ENCODE measurements at regions not wholly inside any gene's neighbourhood (a gene's known extent, or its start where the extent isn't known, plus 50 kb on each side); places are given as distances from the start of the nearest gene placed in this dataset.

DNA sequence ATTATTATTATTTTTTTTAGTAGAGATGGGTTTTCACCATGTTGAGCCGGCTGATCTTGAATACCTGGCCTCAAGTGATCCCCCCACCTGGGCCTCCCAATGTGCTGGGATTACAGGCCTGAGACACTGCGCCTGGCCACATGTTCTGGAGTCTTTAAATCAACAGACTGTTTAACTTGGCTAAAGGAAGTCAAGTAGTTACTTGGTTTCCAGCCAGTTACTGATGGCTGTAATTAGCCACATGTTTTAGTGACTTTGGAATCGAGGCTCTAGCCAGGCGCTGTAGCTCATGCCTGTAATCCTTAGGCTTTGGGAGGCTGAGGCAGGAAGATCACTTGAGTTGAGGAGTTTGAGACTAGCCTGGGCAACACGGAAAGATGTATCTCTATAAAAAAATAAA, 699.2 kb upstream of the RBFOX1 start:
- H3K4me1 ChIP-seq (ENCODE audit: insufficient read depth, low read length) = no peaks in the 10 kb centered on the region
- no peaks in the 10 kb centered on the region for H3K27me3 ChIP-seq (ENCODE audit: control insufficient read depth in 1 of 2, insufficient read depth in 2 of 2, low read length in 2 of 2)
- H3K36me3 ChIP-seq (replicated peaks in 1 of 2; ENCODE audit: control insufficient read depth in 1 of 2, insufficient read depth in 2 of 2, low read length in 2 of 2) = no peaks in the 10 kb centered on the region
- H4K20me1 ChIP-seq (ENCODE audit: insufficient read depth, low read length) = no peaks in the 10 kb centered on the region
- in situ Hi-C loops (cut with HindIII; ENCODE audit: extremely low pct_ligation_motif_present, low pct_unique_long_range_greater_than_20kb) (loop anchor here (25.0 kb wide), 1 partner anchor 1121 kb away; no protein-coding TSS in a partner anchor), intact Hi-C loops (cut with micrococcal nuclease; ENCODE audit: unreplicated experiment) (no loop called here)
- BruUV-seq (replicated peaks) = no TSS peak
- no peak overlapping the region for H3K4me3 ChIP-seq (replicated peaks in 1 of 3; ENCODE audit: insufficient read depth in 1 of 3, low read depth in 2 of 3, low read length in 3 of 3)
- H3K9ac ChIP-seq (ENCODE audit: insufficient read depth, low read depth, low read length) = no peak overlapping the region
- no peaks in the 10 kb centered on the region for H3K9me3 ChIP-seq (ENCODE audit: low read length)
- POLR2A ChIA-PET = no interaction called here
- TF ChIP-seq ATF7-NPFF (CRISPR knock-in tag; IDR thresholded peaks at IDR 0.05; ENCODE audit: low read depth) = no peak
- no peak for TF ChIP-seq ZNF44 (CRISPR knock-in tag; IDR thresholded peaks at IDR 0.05)
- no peak for TF ChIP-seq CHD2 (IDR thresholded peaks at IDR 0.05; ENCODE audit: low read depth, low read length)
- no peak for TF ChIP-seq MYC (CRISPR knock-in tag; IDR thresholded peaks at IDR 0.05; ENCODE audit: borderline replicate concordance)
- TF ChIP-seq HNRNPH1 (optimal IDR thresholded peaks at IDR 0.05; ENCODE audit: low read depth, low read length) = no peak
- TF ChIP-seq ZNF446 (CRISPR knock-in tag; IDR thresholded peaks at IDR 0.05) = no peak
- no peak for TF ChIP-seq JARID2 (CRISPR knock-in tag; IDR thresholded peaks at IDR 0.05; ENCODE audit: insufficient replicate concordance)
- no peak for TF ChIP-seq FLYWCH1 (CRISPR knock-in tag; IDR thresholded peaks at IDR 0.05)
- TF ChIP-seq ZNF225 (CRISPR knock-in tag; IDR thresholded peaks at IDR 0.05) = no peak
- H3K27ac ChIP-seq (ENCODE audit: extremely low read length, insufficient read depth, low read length) = no peak overlapping the region
- ATAC-seq (no peak), DNase-seq (ENCODE audit: low spot score) (no peak), FAIRE-seq (no peak)
- H3K79me2 ChIP-seq (ENCODE audit: insufficient read depth, low read length) = no peaks in the 10 kb centered on the region
- WGBS (ENCODE audit: low lambda C conversion rate) = 31% methylated on average over 5 of the region's 5 CpGs
- CTCF ChIA-PET (ENCODE audit: low intra/inter-chr PET ratio, low total read pairs) = no interaction called here
- H2AFZ ChIP-seq (ENCODE audit: low read length) = no peak overlapping the region
- no peak overlapping the region for H3K4me2 ChIP-seq (ENCODE audit: low read depth, low read length)

DNA sequence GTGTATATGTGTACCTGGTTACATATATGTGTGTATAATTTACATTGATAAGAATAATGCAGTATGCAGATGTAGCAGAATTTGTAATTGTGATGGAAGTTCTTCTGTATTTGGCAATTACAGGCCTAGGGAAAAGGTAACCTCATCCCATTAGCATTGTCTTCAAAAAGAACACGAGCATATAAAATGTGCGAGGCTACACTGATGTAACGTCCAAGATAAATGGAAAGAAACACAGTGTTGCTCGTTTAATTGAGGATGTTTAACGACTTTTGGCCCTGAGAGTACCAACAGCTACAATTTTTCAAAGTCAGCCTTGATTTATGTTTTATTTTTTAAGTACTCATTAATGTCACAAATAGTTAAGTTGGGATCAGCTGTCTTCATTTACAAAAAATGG, 703.5 kb upstream of the RBFOX1 start:
- no peaks in the 10 kb centered on the region for H3K9me3 ChIP-seq (ENCODE audit: low read length)
- TF ChIP-seq, protein P1, sequence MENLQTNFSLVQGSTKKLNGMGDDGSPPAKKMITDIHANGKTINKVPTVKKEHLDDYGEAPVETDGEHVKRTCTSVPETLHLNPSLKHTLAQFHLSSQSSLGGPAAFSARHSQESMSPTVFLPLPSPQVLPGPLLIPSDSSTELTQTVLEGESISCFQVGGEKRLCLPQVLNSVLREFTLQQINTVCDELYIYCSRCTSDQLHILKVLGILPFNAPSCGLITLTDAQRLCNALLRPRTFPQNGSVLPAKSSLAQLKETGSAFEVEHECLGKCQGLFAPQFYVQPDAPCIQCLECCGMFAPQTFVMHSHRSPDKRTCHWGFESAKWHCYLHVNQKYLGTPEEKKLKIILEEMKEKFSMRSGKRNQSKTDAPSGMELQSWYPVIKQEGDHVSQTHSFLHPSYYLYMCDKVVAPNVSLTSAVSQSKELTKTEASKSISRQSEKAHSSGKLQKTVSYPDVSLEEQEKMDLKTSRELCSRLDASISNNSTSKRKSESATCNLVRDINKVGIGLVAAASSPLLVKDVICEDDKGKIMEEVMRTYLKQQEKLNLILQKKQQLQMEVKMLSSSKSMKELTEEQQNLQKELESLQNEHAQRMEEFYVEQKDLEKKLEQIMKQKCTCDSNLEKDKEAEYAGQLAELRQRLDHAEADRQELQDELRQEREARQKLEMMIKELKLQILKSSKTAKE (CRISPR knock-in tag; IDR thresholded peaks at IDR 0.05; ENCODE audit: borderline replicate concordance) = no peak
- TF ChIP-seq ZNF253 (CRISPR knock-in tag; IDR thresholded peaks at IDR 0.05; ENCODE audit: borderline replicate concordance) (no peak), NRL (CRISPR knock-in tag; IDR thresholded peaks at IDR 0.05; ENCODE audit: borderline replicate concordance) (no peak), ZNF160 (CRISPR knock-in tag; IDR thresholded peaks at IDR 0.05) (no peak), ZNF549 (CRISPR knock-in tag; IDR thresholded peaks at IDR 0.05) (no peak), IKZF1 (IDR thresholded peaks at IDR 0.05) (no peak), POLR2AphosphoS5 (IDR thresholded peaks at IDR 0.05; ENCODE audit: low read depth, low read length) (no peak), SRSF1 (optimal IDR thresholded peaks at IDR 0.05; ENCODE audit: low read depth, low read length) (no peak)
- H3K36me3 ChIP-seq (replicated peaks in 1 of 2; ENCODE audit: control insufficient read depth in 1 of 2, insufficient read depth in 2 of 2, low read length in 2 of 2) = no peaks in the 10 kb centered on the region
- H3K4me1 ChIP-seq (ENCODE audit: insufficient read depth, low read length) = no peaks in the 10 kb centered on the region
- CTCF ChIA-PET (ENCODE audit: low intra/inter-chr PET ratio, low total read pairs) = no interaction called here
- H4K20me1 ChIP-seq (ENCODE audit: insufficient read depth, low read length) = no peaks in the 10 kb centered on the region
- BruUV-seq (replicated peaks) = no TSS peak
- H3K9ac ChIP-seq (ENCODE audit: insufficient read depth, low read depth, low read length) = no peak overlapping the region
- POLR2A ChIA-PET = no interaction called here
- in situ Hi-C loops (cut with HindIII; ENCODE audit: extremely low pct_ligation_motif_present, low pct_unique_long_range_greater_than_20kb) (loop anchor here (25.0 kb wide), 1 partner anchor 1117 kb away; no protein-coding TSS in a partner anchor), intact Hi-C loops (cut with micrococcal nuclease; ENCODE audit: unreplicated experiment) (no loop called here)
- no peaks in the 10 kb centered on the region; a peak in 1 of 5 replicates for H3K27me3 ChIP-seq (ENCODE audit: control insufficient read depth in 1 of 2, insufficient read depth in 2 of 2, low read length in 2 of 2)
- no peak for ATAC-seq
- DNase-seq (ENCODE audit: low spot score) = no peak
- H3K27ac ChIP-seq (ENCODE audit: extremely low read length, insufficient read depth, low read length) = no peak overlapping the region
- no peak overlapping the region for H3K4me2 ChIP-seq (ENCODE audit: low read depth, low read length)
- H2AFZ ChIP-seq (ENCODE audit: low read length) = no peak overlapping the region
- no peak for FAIRE-seq
- WGBS (ENCODE audit: low lambda C conversion rate) = 2% methylated on average over 5 of the region's 5 CpGs
- H3K4me3 ChIP-seq (replicated peaks in 1 of 3; ENCODE audit: insufficient read depth in 1 of 3, low read depth in 2 of 3, low read length in 3 of 3) = no peak overlapping the region
- H3K79me2 ChIP-seq (ENCODE audit: insufficient read depth, low read length) = no peaks in the 10 kb centered on the region

Data from HepG2 (cell line).